ENCODE measurements at regions not wholly inside any gene's neighbourhood (a gene's known extent, or its start where the extent isn't known, plus 50 kb on each side); places are given as distances from the start of the nearest gene placed in this dataset.
"Not testable (repeated sequence)": the region's sequence is repeated elsewhere in the genome, so short reads cannot be mapped to it uniquely, and the experiment has no call there.

- DNase-seq = no peak
Observed at GRCh38 chr12:33323823-33324222, 115.8 kb downstream of the SYT10 start.

GRCh38 chr12:33322519-33322918 is 117.1 kb downstream of the SYT10 start:
- DNase-seq = no peak

- no peak for DNase-seq
Observed at GRCh38 chr12:33317746-33318145, 121.9 kb downstream of the SYT10 start.

GRCh38 chr12:33314223-33314622 is 125.4 kb downstream of the SYT10 start:
- no peak for DNase-seq

GRCh38 chr12:33313476-33313875 is 126.1 kb downstream of the SYT10 start:
- no peak for DNase-seq

- DNase-seq = no peak
Observed at GRCh38 chr12:33310471-33310870, 129.1 kb downstream of the SYT10 start.

GRCh38 chr12:33304176-33304575 is 135.4 kb downstream of the SYT10 start:
- no peak for DNase-seq

- DNase-seq = no peak
Observed at GRCh38 chr12:33296529-33296928, 143.1 kb downstream of the SYT10 start.

- no peak for DNase-seq
Observed at GRCh38 chr12:33290703-33291102, 148.9 kb downstream of the SYT10 start.

GRCh38 chr12:33283054-33283453 is 156.6 kb downstream of the SYT10 start:
- no peak for DNase-seq

- no peak for DNase-seq
Observed at GRCh38 chr12:33277376-33277775, 162.2 kb downstream of the SYT10 start.

- DNase-seq = no peak
Observed at GRCh38 chr12:33267641-33268040, 172.0 kb downstream of the SYT10 start.

- DNase-seq = no peak
Observed at GRCh38 chr12:33265900-33266299, 173.7 kb downstream of the SYT10 start.

- DNase-seq = no peak
Observed at GRCh38 chr12:33265033-33265731, 174.4 kb downstream of the SYT10 start.

GRCh38 chr12:33253178-33253577 is 186.4 kb downstream of the SYT10 start:
- no peak for DNase-seq

GRCh38 chr12:33251548-33251947 is 188.1 kb downstream of the SYT10 start:
- DNase-seq = no peak

GRCh38 chr12:33248364-33248763 is 191.3 kb downstream of the SYT10 start:
- no peak for DNase-seq

- no peak for DNase-seq
Observed at GRCh38 chr12:33247625-33248024, 192.0 kb downstream of the SYT10 start.

- DNase-seq = no peak
Observed at GRCh38 chr12:33245434-33245833, 194.2 kb downstream of the SYT10 start.

- DNase-seq = no peak
Observed at GRCh38 chr12:33226671-33227070, 212.9 kb downstream of the SYT10 start.

- no peak for DNase-seq
Observed at GRCh38 chr12:33223956-33224355, 215.7 kb downstream of the SYT10 start.

GRCh38 chr12:33222357-33222756 is 217.3 kb downstream of the SYT10 start:
- no peak for DNase-seq

- no peak for DNase-seq
Observed at GRCh38 chr12:33205981-33206380, 233.6 kb downstream of the SYT10 start.

- DNase-seq = not testable (repeated sequence)
Observed at GRCh38 chr12:33194389-33194788, 245.2 kb downstream of the SYT10 start.

- no peak for DNase-seq
Observed at GRCh38 chr12:33192226-33192625, 247.4 kb downstream of the SYT10 start.
